Calu3 (cell line): ENCODE measurements at regions not wholly inside any gene's neighbourhood (a gene's known extent, or its start where the extent isn't known, plus 50 kb on each side); places are given as distances from the start of the nearest gene placed in this dataset.

ENCODE experiments used
- BruUV-seq: library from RNA; stranded (reverse); fragments of 400-500 nt; replicated peaks from 2 replicates; lab custom pipeline; 2021; lab: Mats Ljungman, UMichigan
- CTCF ChIA-PET: fragments of 300-600 bp; sonication (Branson Sonifier 250); formaldehyde crosslinking; loops from one replicate; lab custom pipeline; 2022; ENCODE audit warnings: antibody characterized with exemption; lab: Charles Lee
- DNase-seq: peaks from one replicate; pipeline ENCODE4 v3.0.0; 2022
- H3K27ac Mint-ChIP-seq: one replicate; pipeline ENCODE4 v1.8.0; 2022; ENCODE audit warnings: mixed read lengths; ENCODE audit not compliant: unreplicated experiment
- H3K27me3 Mint-ChIP-seq: one replicate; pipeline ENCODE4 v1.8.0; 2022; ENCODE audit warnings: mixed read lengths; ENCODE audit not compliant: unreplicated experiment
- H3K36me3 Mint-ChIP-seq: one replicate; pipeline ENCODE4 v1.8.0; 2022; ENCODE audit warnings: mild to moderate bottlenecking, moderate library complexity, mixed read lengths; ENCODE audit not compliant: insufficient read depth, unreplicated experiment
- H3K4me1 Mint-ChIP-seq: one replicate; pipeline ENCODE4 v1.8.0; 2022; ENCODE audit warnings: mild to moderate bottlenecking, low read depth, mixed read lengths; ENCODE audit not compliant: unreplicated experiment
- H3K4me3 Mint-ChIP-seq: one replicate; pipeline ENCODE4 v1.8.0; 2022; ENCODE audit warnings: mild to moderate bottlenecking, low read depth, moderate library complexity, mixed read lengths; ENCODE audit not compliant: unreplicated experiment
- H3K9me3 Mint-ChIP-seq: one replicate; pipeline ENCODE4 v1.8.0; 2022; ENCODE audit warnings: low read depth, mixed read lengths; ENCODE audit not compliant: unreplicated experiment
- intact Hi-C: fragments of 100-400 bp; cut with micrococcal nuclease; formaldehyde crosslinking; loops from one replicate; pipeline ENCODE4 v1.10.0; 2022; ENCODE audit not compliant: unreplicated experiment
- TF ChIP-seq, protein P1 (sequence below): fragments of 200-600 bp; IDR thresholded peaks from one replicate; pipeline ENCODE4 v1.8.0; 2022; ENCODE audit warnings: antibody characterized with exemption; ENCODE audit not compliant: unreplicated experiment

DNA sequence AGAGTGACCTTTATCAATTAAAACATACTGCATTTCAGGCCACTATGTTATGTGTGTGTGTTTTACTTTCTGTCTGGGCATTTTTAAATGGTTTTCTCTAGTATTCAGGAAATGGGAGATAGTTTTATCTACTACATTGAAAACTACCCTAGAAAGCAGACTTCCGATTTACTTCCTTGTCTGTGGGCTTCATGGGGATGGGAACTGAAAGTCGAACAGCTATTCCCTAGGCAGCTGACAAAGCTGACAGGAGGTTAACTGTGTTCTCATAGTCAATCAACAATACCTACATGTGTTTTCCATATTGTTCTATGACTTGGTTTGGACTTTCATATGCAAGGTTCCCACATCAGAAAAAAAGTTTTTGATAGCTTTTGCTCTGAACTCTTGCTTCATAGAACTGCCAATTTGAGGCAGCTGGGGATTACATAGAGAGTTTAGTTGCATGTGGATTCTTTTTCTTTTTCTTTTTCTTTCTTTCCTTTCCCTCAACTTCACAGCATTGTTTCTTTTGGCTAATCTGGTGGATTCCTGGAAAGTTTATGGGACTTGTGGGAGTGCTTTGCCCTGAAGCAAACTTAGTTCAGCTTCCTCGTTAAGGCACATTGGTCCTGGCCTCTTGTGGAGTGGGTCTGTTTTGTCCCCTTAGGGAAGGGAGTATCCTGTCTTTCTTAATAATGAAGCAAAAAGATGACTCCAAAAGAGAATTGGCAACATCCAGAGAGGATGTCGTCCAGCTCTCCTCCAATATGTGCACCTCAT lies 327.1 kb upstream of the GIMD1 start:
- Mint-ChIP-seq H3K4me1 (no peaks in the 10 kb centered on the region), H3K27ac (no peak overlapping the region), H3K36me3 (no peaks in the 10 kb centered on the region), H3K27me3 (no peaks in the 10 kb centered on the region), H3K9me3 (peaks cover 4% of the 10 kb centered on the region), H3K4me3 (no peak overlapping the region)
- CTCF ChIA-PET = no interaction called here
- TF ChIP-seq, protein P1, sequence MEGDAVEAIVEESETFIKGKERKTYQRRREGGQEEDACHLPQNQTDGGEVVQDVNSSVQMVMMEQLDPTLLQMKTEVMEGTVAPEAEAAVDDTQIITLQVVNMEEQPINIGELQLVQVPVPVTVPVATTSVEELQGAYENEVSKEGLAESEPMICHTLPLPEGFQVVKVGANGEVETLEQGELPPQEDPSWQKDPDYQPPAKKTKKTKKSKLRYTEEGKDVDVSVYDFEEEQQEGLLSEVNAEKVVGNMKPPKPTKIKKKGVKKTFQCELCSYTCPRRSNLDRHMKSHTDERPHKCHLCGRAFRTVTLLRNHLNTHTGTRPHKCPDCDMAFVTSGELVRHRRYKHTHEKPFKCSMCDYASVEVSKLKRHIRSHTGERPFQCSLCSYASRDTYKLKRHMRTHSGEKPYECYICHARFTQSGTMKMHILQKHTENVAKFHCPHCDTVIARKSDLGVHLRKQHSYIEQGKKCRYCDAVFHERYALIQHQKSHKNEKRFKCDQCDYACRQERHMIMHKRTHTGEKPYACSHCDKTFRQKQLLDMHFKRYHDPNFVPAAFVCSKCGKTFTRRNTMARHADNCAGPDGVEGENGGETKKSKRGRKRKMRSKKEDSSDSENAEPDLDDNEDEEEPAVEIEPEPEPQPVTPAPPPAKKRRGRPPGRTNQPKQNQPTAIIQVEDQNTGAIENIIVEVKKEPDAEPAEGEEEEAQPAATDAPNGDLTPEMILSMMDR = no peak
- no TSS peak for BruUV-seq
- intact Hi-C loops = loop anchor here (10.0 kb wide), 1 partner anchor 199 kb away; no protein-coding TSS in a partner anchor
- no peak for DNase-seq

DNA sequence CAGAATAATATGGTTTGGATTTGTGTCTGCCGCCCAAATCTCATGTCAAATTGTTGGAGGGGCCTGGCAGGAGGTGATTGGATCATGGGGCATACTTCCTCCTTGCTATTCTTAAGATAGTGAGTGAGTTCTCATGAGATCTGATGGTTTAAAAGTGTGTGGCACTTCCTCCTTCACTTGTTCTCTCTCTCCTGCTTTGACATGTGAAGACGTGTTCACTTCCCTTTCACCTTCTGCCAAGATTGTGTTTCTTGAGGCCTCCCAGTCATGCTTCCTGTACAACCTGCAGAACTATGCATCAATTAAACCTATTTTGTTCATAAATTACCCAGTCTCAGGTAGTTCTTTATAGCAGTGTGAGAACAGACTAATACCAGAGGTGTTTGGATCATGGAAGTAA lies 325.7 kb upstream of the GIMD1 start:
- TF ChIP-seq, protein P1 = no peak
- Mint-ChIP-seq H3K36me3 (no peaks in the 10 kb centered on the region), H3K27ac (no peak overlapping the region), H3K27me3 (no peaks in the 10 kb centered on the region), H3K4me3 (no peak overlapping the region), H3K4me1 (no peaks in the 10 kb centered on the region), H3K9me3 (peaks cover 4% of the 10 kb centered on the region)
- no peak for DNase-seq
- CTCF ChIA-PET = no interaction called here
- no TSS peak for BruUV-seq
- intact Hi-C loops = loop anchor here (10.0 kb wide), 1 partner anchor 201 kb away; no protein-coding TSS in a partner anchor

DNA sequence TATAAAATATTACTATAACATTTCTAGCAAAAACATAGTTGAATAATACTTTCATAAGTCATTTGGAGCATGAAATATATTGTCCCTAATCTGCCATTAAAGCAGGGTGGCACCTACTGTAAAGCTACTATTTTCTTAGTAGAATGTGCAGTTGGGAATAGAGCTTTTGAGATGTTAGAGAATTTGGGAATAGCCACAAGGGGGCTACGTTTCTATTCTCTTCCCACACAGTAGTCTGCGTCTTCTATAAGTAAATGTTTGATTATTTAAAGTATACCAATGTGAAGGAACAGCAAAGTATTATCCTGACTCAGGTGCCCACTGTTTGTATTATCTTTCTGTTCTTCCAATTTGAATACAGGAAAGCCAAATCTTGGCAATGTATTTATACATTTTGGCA lies 323.2 kb upstream of the GIMD1 start:
- no peaks in the 10 kb centered on the region for H3K36me3 Mint-ChIP-seq
- no peak overlapping the region for H3K27ac Mint-ChIP-seq
- intact Hi-C loops = loop anchor here (10.0 kb wide), 1 partner anchor 203 kb away; no protein-coding TSS in a partner anchor
- CTCF ChIA-PET = no interaction called here
- no peak for DNase-seq
- H3K9me3 Mint-ChIP-seq = peaks cover 4% of the 10 kb centered on the region
- BruUV-seq = no TSS peak
- H3K4me1 Mint-ChIP-seq = no peaks in the 10 kb centered on the region
- no peaks in the 10 kb centered on the region for H3K27me3 Mint-ChIP-seq
- H3K4me3 Mint-ChIP-seq = no peak overlapping the region
- TF ChIP-seq, protein P1 = no peak

- CTCF ChIA-PET = no interaction called here
- Mint-ChIP-seq H3K4me1 (no peaks in the 10 kb centered on the region), H3K36me3 (no peaks in the 10 kb centered on the region), H3K27me3 (no peaks in the 10 kb centered on the region), H3K4me3 (no peak overlapping the region), H3K27ac (no peak overlapping the region), H3K9me3 (peaks cover 8% of the 10 kb centered on the region)
- TF ChIP-seq, protein P1 = no peak
- no peak for DNase-seq
- intact Hi-C loops = loop anchor here (10.0 kb wide), 1 partner anchor 204 kb away; no protein-coding TSS in a partner anchor
- BruUV-seq = no TSS peak
These were observed 321.9 kb upstream of the GIMD1 start for GRCh38 chr4:106690487-106690886.
